AG20443 (cell line): ENCODE measurements at regions not wholly inside any gene's neighbourhood (a gene's known extent, or its start where the extent isn't known, plus 50 kb on each side); places are given as distances from the start of the nearest gene placed in this dataset.
"Not testable (repeated sequence)": the region's sequence is repeated elsewhere in the genome, so short reads cannot be mapped to it uniquely, and the experiment has no call there.

ENCODE experiments used
- DNase-seq: peaks from one replicate; pipeline ENCODE4 v3.0.0; 2012; ENCODE audit warnings: low spot score, mixed read lengths

DNA sequence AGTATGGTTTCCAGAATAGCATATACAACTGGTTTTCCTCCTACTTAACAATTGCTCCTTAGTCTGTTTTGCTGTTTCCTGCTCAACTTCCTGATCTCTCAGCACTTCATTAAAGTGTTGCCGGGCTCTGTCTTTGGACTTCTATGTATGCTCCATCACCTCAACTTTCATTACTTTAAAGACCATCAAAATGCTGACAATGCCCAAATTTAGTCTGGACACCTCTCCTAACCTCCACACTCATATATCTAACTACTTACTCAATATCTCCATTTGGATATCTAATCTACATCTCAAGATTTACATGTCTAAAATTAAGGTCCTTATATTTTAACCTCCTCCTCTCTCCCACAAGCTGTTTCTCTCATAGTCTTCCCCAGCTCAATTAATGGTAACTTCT lies 54.4 kb upstream of the LGR5 start:
- no peak for DNase-seq

DNA sequence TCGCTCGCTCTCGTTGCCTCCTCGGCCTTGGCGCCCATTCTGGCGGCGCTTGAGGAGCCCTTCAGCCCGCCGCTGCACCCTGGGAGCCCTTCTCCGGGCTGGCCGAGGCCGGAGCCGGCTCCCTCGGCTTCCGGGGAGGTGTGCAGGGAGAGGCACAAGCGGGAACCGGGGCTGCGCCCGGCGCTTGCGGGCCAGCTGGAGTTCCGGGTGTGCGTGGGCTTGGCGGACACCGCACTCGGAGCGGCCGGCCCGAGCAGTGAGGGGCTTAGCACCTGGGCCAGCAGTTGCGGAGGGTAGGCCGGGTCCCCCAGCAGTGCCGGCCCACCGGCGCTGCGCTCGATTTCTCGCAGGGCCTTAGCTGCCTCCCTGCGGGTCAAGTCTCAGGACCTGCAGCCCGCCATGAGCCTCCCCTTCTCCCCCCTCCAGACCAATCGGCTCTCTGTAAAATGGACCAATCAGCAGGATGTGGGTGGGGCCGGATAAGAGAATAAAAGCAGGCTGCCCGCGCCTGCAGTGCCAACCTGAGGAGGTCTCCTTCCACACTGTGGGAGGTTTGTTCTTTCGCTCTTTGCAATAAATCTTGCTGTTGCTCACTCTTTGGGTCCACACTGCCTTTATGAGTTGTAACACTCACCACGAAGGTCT lies 62.8 kb upstream of the LGR5 start:
- DNase-seq = not testable (repeated sequence)

DNA sequence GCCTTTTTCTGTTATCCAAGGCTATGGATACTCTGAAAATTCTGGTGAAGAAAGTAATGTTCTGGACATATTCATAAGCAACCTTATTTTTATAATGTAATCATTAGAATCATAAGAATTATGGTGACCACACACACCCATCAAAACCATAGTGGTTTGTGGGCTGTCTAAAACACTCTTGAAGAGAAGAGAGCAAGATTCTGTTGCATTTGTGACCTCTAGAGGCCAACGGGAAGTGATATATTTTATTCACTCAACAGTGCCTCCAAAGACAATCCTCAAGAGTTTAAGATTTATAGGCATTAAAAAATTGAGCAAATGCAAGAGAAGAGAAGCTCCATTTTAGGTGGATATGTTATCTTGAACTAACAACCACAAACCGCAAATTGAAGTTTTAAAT lies 68.5 kb upstream of the LGR5 start:
- DNase-seq = no peak

DNA sequence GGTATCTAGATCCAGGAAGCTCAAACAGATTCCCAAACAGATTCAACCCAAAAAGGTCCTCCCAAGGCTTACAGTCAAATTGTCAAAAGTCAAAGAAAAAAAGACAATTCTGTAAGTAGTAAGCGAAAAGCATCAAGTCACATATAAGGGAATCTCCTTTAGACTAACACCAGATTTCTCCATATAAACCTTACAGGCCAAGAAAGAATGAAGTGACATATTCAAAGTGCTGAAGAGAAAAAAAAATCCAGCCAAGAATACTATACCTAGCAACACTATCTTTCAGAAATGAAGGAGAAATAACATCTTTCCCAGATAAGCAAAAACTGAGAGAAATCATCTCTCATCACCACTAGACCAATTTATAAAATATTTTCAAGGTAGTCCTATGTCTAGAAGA lies 79.6 kb upstream of the LGR5 start:
- no peak for DNase-seq

DNA sequence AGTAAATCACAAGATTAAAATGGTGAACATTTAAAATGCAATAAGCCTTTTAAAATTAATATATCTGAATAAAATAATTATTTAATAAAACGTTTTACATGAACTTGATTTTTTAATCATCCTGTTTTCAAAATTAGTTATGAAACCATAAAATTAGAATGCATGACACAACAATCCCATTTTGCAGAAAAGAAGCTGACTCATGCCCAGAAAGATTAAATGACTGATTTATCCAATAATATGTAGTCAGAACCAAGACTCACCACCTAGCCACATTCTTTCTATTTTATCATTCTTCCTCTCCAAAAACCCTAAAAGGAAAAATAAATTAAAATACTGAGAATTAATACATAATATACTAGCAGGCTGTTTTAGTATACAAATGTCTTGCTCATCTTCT lies 83.0 kb upstream of the LGR5 start:
- DNase-seq = no peak

DNA sequence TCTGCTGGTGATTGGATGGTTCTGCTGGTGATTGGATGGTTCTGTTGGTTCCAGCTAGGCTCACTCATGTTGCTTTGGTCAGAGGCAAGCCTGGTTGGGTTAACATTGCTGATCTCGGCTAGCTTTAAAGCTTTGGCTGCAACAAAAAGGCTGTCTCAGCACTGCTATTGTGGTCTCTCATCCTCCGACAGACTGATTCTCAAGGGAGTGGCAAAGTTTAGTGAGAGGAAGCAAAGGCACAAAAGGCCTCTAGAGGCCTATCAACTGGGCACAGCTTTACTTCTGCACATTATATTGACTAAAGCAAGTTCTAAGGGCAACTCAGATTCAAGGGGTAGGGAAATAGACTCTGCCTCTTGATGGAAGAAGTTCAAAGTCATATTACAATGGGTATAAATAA lies 84.7 kb upstream of the LGR5 start:
- no peak for DNase-seq

DNA sequence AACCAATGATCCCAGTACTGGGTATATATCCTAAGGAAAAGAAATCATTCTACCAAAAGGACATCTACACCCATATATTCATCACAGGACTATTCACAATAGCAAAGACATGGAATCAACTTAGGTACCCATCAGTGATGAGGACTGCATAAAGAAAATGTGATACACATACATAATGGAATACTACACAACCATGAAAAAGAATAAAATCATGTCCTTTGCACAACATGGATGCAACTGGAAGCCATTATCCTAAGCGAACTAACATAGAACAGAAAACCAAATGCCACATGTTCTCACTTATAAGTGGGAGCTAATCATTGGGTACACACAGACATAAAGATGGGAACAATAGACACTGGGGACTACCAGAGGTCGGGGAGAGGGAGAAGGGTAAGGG lies 86.0 kb upstream of the LGR5 start:
- DNase-seq = no peak

DNA sequence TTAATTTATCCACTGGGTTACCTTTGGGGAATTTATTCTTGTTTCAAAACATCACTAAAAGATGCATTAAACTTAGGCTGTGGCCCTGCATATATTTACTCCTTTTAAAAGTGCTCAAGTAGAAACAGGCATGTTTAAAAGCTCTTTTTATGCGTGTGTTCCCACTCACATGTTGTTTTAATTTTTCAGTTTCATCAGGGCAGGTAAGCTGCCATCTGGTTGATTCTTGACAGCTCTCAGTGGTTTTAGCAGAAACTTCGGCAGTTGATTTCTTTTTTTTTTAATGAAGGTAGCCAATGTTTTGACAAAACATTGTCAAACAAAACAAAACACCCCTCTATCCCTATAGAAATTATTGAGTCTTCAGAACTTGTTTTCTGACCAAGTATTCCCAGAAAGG lies 89.6 kb upstream of the LGR5 start:
- no peak for DNase-seq

DNA sequence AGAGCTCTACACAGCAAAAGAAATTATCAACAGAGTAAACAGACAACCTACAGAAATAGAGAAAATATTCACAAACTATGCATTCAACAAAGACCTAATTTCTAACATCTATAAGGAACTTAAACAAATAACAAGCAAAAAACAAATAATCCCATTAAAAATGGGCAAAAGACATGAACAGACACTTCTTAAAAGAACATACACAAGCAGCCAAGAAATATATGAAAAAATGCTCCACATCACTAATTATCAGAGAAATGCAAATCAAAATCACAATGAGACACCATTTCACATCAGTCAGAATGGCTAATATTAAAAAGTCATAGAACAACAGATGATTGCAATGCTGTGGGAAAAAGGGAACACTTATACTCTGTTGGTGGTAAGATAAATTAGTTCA lies 100.7 kb upstream of the LGR5 start:
- no peak for DNase-seq

DNA sequence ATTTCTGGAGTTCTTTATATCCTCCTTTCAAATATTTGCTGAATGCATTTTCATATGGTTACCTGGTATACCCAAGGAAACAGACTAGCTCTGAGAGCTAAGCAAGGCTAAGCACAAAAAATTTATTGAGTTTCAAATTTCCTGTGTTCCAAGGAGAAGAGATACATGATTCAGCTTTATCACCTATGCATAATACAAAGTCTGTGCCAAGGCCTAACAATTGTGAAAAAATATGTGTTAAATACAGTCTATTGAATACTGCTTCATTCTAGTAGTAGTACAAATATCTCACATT lies 103.7 kb upstream of the LGR5 start:
- no peak for DNase-seq

DNA sequence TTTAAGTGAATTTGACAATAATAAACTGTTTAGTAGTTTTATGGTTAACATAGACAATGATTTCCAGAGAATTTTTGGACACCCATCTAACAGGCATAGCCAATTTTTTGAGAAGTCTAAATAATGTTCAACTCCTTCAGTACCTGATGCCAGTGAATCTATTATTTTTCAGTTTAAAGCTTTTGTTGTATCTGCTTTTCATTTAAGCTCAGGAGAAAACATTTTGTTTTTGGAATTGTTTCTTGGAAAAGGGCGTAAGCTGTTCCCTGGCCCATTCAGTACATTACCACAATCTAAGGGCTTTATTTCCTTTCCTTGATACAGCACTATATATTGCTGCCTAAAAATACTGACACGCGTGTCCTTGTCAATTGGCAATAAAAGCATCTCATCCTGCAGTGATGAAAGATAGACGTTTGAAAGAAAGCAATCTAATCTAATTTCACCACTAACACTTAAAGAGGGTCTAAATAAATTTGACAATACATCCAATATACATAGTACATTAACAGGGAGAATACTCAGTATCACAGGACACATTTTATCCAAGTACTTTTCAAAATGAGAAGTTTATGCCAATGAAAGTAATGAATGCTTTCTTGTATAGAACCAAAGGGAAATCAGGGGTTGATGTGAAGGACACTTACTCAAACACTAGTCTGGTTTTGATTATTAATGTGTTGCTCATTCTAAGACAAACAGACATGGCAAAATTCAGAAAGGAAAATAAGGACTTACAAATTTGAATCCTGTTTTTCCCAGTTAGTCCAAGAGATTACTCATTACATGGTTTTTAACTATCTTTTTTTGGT lies 104.2 kb upstream of the LGR5 start:
- no peak for DNase-seq

DNA sequence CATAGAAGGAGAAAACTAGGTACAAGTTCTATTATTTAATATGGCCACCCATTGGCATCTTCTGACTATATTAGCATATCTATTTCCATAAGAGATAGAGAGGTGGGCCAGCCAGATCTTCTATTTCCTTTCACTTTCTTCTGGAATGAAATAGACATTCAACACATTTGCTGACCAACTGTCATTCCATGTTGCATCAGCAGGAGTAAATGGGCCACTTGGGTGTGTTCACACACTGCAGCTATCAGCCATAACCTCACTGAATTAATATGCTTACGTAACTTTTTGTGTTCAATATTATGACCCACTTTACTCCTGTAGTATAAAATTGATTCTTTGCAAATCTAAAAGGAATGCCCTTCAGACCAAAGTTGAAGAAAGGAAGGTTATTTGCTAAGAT lies 106.2 kb upstream of the LGR5 start:
- no peak for DNase-seq

DNA sequence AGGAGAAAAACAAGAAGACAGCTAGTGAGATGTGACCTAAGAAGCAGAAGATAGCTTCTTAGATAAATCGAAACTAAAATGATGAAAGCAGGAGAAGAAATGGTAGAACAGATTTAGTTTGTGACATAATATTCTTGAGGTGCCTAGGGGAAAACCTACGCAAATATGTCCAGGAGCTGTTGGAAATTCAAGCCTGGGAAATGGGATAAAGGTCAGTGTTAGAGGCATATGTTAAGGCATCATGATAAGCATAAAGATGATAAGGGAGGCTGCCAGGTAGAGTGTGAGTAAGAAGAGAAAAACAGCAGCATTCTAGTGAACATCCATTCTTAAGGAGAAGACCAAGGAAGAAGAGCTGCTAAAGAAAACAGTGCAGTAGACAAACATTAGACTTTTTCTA lies 109.6 kb upstream of the LGR5 start:
- no peak for DNase-seq

DNA sequence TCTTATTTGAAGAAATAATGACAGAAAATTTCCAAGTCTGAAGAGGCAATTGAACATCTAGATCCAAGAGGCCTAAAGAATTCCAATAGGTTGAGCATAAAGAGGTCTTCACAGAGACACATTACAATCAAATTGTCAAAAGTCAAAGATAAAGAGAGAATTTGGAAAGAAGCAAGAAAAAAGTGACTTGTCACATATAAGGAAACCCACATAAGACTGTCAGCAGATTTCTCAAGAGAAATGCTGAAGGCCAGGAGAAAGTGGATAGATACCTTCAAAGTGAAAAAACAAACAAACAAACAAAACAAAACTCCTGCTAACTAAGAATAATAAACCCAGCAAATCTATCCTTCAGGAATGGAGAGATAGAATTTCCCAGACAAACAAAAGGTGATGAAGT lies 118.1 kb upstream of the LGR5 start:
- no peak for DNase-seq

DNA sequence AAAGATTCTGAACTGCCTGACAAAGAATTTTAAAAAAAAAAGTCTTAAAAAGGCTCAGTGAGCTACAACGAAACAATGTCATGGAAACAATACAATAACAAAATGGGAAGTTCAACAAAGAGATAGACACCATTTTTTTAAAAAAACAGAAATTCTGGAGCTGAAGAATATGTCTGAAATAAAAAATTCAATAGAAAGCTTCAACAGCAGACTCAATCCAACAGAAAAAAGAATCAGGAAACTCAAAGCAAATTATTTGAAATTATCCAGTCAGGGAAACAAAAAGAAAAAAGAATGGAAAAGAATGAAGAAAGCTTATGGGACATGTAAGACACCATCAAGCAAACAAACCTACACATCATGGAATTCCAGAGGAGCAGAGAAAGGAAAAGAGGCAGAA lies 118.5 kb upstream of the LGR5 start:
- DNase-seq = no peak

DNA sequence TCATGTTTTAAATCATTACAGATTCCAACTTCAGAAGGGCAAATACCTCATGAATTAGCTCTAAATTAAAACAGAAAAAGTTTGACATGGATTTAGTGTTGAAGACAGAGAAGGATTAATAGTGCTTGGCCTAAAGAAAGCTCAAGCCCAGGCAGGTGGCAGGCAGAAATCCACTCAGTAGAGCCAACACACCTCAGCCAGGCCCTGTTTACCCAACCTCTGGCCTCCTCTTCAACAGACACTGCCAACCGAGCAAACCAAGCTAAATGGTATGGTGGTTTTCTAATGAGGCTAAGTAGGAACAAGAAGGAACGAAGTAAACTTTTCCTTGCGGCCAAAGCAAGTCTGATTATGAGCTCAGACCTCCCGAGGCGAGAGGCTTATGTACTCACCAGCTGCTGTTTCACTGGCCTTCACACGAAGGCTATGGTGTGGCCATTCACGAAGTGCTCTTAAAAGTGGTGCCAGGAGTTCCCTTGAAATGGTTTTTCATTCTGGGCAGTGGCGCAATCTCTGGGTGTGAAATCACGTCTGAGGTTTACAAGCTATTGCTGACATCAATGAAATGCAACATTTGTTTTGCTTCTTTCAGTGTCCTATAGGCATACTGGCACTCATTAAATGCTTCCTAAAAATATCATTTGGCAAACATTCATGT lies 124.1 kb upstream of the LGR5 start:
- DNase-seq = no peak

DNA sequence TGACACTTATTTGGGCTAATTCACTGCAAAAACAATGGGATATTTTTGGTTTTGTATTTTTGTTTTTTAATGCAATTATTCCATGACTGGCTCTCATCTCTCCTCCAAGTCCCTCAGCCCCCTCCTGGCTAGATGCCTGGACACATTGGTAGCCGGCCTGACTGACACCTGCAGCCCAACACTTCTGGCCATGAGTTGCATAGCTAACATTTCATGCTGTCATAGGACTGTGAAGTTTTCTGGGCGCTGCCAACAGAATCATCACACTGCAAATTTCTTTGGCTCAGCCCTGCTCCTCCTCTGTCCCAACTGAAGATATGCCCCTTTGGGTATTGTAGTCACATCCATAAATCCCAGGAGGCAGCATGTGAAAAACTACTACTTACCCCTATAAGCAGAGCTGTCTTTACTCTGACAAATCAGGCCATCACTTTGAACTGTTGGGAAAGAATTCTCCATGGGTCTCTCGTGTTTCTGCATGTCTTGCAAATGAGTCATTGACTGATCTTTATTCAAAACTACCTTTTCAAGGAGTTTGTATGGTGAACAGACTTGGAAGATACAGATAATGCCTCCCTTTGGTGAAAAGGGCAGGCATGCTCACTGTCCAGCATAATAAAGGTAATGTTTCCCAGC lies 126.7 kb upstream of the LGR5 start:
- DNase-seq = no peak

DNA sequence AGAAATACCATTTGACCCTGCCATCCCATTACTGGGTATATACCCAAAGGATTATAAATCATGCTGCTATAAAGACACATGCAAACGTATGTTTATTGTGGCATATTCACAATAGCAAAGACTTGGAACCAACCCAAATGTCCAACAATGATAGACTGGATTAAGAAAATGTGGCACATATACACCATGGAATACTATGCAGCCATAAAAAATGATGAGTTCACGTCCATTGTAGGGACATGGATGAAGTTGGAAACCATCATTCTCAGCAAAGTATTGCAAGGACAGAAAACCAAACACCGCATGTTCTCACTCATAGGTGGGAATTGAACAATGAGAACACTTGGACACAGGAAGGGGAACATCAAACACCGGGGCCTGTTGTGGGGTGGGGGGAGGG lies 128.0 kb upstream of the LGR5 start:
- not testable (repeated sequence) for DNase-seq

DNA sequence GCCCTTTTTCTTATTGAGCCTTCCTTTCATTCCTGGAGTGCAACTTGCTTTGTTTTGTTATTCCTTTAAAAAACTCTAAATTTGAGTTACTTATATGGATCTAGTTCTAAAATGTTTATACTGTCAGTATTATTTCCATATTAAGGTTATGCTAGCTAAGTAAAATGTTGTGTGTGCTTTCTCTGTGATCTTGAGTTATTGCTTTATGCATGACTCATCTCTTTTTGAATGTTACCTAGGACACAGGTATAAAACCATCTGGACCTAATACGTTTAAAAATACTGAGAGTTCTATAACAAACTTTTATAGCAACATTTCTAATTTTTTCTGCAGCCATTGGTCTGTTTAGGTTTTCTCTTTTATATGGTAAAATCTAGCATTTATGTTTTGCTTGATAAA lies 132.8 kb upstream of the LGR5 start:
- no peak for DNase-seq

DNA sequence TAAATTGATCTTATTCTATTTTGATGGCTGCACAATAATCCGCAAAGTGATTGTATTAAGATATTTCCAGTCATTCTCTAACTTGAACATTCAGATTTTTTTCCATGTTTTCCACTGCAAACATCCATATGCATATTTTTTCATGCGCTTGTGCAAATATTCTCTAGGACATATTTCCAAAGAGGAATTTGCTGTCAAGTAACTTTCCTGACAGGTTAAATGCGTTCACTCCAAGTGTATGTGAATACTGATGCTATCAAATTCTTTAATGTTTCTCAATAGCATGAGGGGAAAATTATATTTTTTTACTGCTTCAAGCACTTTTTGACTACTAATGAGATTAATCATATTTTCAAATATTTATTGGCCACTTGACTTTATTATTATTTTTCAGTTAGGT lies 135.3 kb upstream of the LGR5 start:
- no peak for DNase-seq

DNA sequence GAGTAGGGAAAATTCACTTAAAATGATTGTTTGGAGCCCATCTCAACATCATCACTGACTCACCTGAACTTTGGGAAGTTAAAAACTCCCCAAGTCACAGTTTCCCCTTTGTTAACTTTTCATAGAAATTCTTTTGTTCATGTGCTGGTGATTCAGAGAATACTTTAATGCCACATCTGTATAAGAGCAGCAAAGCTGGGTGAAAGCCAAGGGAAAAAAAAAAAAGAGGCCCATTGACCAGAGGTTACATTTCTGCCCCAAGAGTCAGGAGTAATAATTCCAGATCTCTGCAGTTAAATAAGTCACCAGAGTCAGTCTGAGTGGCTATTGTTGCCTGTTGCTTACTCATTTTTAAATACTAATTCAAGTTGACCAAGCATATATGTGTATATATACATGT lies 136.4 kb upstream of the LGR5 start:
- no peak for DNase-seq

DNA sequence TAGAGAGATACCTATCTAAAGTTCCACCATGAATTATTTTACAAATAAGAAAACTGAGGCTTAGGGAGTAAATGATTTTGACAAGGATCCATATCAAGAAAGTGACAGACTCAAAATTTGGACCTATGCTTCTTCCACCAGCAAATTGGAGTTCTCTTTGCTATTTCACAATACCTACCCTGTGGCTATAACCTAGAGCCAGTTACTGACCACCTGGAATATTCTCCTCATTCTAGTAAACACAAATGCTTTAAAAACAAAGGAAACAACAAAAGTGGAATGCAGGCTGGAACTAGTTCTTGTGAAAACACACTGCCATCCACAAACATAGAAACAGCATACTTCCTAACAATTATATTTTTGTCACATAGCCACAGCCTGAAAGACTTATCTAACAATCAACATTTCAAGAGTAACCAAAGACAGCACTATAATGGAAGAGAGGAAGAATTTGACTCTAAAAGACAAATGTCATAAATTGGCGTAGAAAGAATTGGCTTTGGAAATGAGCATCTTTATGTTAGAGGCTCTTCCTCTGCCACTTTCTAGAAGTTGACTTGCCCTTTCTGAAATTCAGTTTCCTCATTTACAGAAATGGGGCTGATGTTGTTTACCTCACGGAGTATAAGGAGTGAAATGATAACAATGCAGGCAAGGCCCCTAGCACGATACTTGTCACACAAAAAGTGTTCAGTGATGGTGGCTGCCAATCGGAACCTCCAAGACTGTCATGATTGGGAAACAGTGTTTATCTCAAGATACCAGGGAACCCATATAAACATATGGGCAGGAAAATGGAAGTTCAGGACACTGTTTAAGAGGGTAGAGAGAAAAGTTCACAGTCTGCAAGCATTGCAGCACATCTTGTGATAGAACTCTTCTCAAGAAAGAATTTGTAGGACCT lies 138.6 kb upstream of the LGR5 start:
- no peak for DNase-seq
